ENCODE measurements at regions not wholly inside any gene's neighbourhood (a gene's known extent, or its start where the extent isn't known, plus 50 kb on each side); places are given as distances from the start of the nearest gene placed in this dataset.

GRCh38 chr4:171718665-171719064 is 94.5 kb upstream of the GALNTL6 start:
- no peak for TF ChIP-seq CTCF (IDR thresholded peaks at IDR 0.05)
- no peak for TF ChIP-seq KAT7 (CRISPR knock-in tag; IDR thresholded peaks at IDR 0.05; ENCODE audit: borderline replicate concordance)
- no peak for TF ChIP-seq NFE2L1 (CRISPR knock-in tag; IDR thresholded peaks at IDR 0.05)
- TF ChIP-seq ATF6 (CRISPR knock-in tag; IDR thresholded peaks at IDR 0.05): no peak
- no peak for TF ChIP-seq CREB1 (CRISPR knock-in tag; IDR thresholded peaks at IDR 0.05)
- no peak for TF ChIP-seq SP1 (CRISPR knock-in tag; conservative IDR thresholded peaks at IDR 0.05)
- no peak for TF ChIP-seq ELF4 (CRISPR knock-in tag; IDR thresholded peaks at IDR 0.05; ENCODE audit: low read depth)
- no peak for TF ChIP-seq TCF7 (CRISPR knock-in tag; IDR thresholded peaks at IDR 0.05; ENCODE audit: low read depth)
- no peak for TF ChIP-seq JUN (CRISPR knock-in tag; IDR thresholded peaks at IDR 0.05)
